ENCODE measurements at regions not wholly inside any gene's neighbourhood (a gene's known extent, or its start where the extent isn't known, plus 50 kb on each side); places are given as distances from the start of the nearest gene placed in this dataset.

- H3K4me3 ChIP-seq: no peak overlapping the region
- TF ChIP-seq POLR2A (IDR thresholded peaks at IDR 0.05): no peak
- TF ChIP-seq POLR2AphosphoS5 (IDR thresholded peaks at IDR 0.05): no peak
- TF ChIP-seq, protein P1, sequence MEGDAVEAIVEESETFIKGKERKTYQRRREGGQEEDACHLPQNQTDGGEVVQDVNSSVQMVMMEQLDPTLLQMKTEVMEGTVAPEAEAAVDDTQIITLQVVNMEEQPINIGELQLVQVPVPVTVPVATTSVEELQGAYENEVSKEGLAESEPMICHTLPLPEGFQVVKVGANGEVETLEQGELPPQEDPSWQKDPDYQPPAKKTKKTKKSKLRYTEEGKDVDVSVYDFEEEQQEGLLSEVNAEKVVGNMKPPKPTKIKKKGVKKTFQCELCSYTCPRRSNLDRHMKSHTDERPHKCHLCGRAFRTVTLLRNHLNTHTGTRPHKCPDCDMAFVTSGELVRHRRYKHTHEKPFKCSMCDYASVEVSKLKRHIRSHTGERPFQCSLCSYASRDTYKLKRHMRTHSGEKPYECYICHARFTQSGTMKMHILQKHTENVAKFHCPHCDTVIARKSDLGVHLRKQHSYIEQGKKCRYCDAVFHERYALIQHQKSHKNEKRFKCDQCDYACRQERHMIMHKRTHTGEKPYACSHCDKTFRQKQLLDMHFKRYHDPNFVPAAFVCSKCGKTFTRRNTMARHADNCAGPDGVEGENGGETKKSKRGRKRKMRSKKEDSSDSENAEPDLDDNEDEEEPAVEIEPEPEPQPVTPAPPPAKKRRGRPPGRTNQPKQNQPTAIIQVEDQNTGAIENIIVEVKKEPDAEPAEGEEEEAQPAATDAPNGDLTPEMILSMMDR (IDR thresholded peaks at IDR 0.05): no peak
- no peaks in the 10 kb centered on the region for H3K9me3 ChIP-seq
- DNase-seq (ENCODE audit: low spot score): no peak
- no peaks in the 10 kb centered on the region for H3K36me3 ChIP-seq
- H3K27me3 ChIP-seq (replicated peaks; ENCODE audit: insufficient read depth): no peaks in the 10 kb centered on the region
- H3K4me1 ChIP-seq (replicated peaks): no peaks in the 10 kb centered on the region
- intact Hi-C loops (cut with DNase I): no loop called here
- H3K27ac ChIP-seq: no peak overlapping the region
- WGBS: 94% methylated on average over 3 of the region's 3 CpGs
Observed at GRCh38 chr14:71489742-71490141, 442.5 kb upstream of the RGS6 start.

GRCh38 chr14:71491931-71492330 is 440.3 kb upstream of the RGS6 start:
- Histone ChIP-seq H3K27ac (no peak overlapping the region), H3K4me1 (replicated peaks) (no peaks in the 10 kb centered on the region), H3K9me3 (no peaks in the 10 kb centered on the region), H3K27me3 (replicated peaks; ENCODE audit: insufficient read depth) (no peaks in the 10 kb centered on the region), H3K36me3 (no peaks in the 10 kb centered on the region), H3K4me3 (no peak overlapping the region)
- intact Hi-C loops (cut with DNase I): no loop called here
- TF ChIP-seq, protein P1 (IDR thresholded peaks at IDR 0.05): no peak
- TF ChIP-seq POLR2A (IDR thresholded peaks at IDR 0.05) (no peak), POLR2AphosphoS5 (IDR thresholded peaks at IDR 0.05) (no peak)
- 69% methylated on average over 6 of the region's 6 CpGs for WGBS
- DNase-seq (ENCODE audit: low spot score): no peak

- no peak overlapping the region for H3K27ac ChIP-seq
- no peak for DNase-seq (ENCODE audit: low spot score)
- H3K36me3 ChIP-seq: no peaks in the 10 kb centered on the region
- WGBS: 88% methylated on average over 5 of the region's 5 CpGs
- no peak overlapping the region for H3K4me3 ChIP-seq
- intact Hi-C loops (cut with DNase I): no loop called here
- H3K27me3 ChIP-seq (replicated peaks; ENCODE audit: insufficient read depth): no peaks in the 10 kb centered on the region
- no peaks in the 10 kb centered on the region for H3K9me3 ChIP-seq
- TF ChIP-seq POLR2A (IDR thresholded peaks at IDR 0.05) (no peak), POLR2AphosphoS5 (IDR thresholded peaks at IDR 0.05) (no peak)
- TF ChIP-seq, protein P1 (IDR thresholded peaks at IDR 0.05): no peak
- no peaks in the 10 kb centered on the region for H3K4me1 ChIP-seq (replicated peaks)
Observed at GRCh38 chr14:71492346-71492745, 439.9 kb upstream of the RGS6 start.

- Histone ChIP-seq H3K9me3 (no peaks in the 10 kb centered on the region), H3K36me3 (no peaks in the 10 kb centered on the region), H3K27me3 (replicated peaks; ENCODE audit: insufficient read depth) (no peaks in the 10 kb centered on the region), H3K4me3 (no peak overlapping the region), H3K27ac (no peak overlapping the region), H3K4me1 (replicated peaks) (no peaks in the 10 kb centered on the region)
- TF ChIP-seq POLR2A (IDR thresholded peaks at IDR 0.05) (no peak), POLR2AphosphoS5 (IDR thresholded peaks at IDR 0.05) (no peak)
- TF ChIP-seq, protein P1 (IDR thresholded peaks at IDR 0.05): no peak
- intact Hi-C loops (cut with DNase I): no loop called here
- WGBS: 45% methylated on average over 2 of the region's 2 CpGs
- DNase-seq (ENCODE audit: low spot score): no peak
Observed at GRCh38 chr14:71497645-71498086, 434.6 kb upstream of the RGS6 start.

- no peaks in the 10 kb centered on the region for H3K4me1 ChIP-seq (replicated peaks)
- no peak overlapping the region for H3K4me3 ChIP-seq
- H3K27ac ChIP-seq: no peak overlapping the region
- WGBS: 14% methylated on average over 1 of the region's 1 CpG
- no peaks in the 10 kb centered on the region for H3K36me3 ChIP-seq
- intact Hi-C loops (cut with DNase I): no loop called here
- H3K27me3 ChIP-seq (replicated peaks; ENCODE audit: insufficient read depth): no peaks in the 10 kb centered on the region
- DNase-seq (ENCODE audit: low spot score): no peak
- TF ChIP-seq POLR2AphosphoS5 (IDR thresholded peaks at IDR 0.05) (no peak), POLR2A (IDR thresholded peaks at IDR 0.05) (no peak)
- TF ChIP-seq, protein P1 (IDR thresholded peaks at IDR 0.05): no peak
- no peaks in the 10 kb centered on the region for H3K9me3 ChIP-seq
Observed at GRCh38 chr14:71498212-71498611, 434.0 kb upstream of the RGS6 start.

Measured in prostate gland (tissue), 2 donors.